Heart left ventricle (tissue), 13 donors: ENCODE measurements at regions not wholly inside any gene's neighbourhood (a gene's known extent, or its start where the extent isn't known, plus 50 kb on each side); places are given as distances from the start of the nearest gene placed in this dataset.

Experiments used
- POLR2A ChIP-seq, 2 donors: fragments of 450-650 bp; IDR thresholded peaks; one replicate each; pipeline ENCODE4 v1.6.1; 2017; ENCODE audit warnings: antibody characterized with exemption in 2 of 2, mild to moderate bottlenecking in 2 of 2, moderate library complexity in 2 of 2
- TF ChIP-seq, protein P1 (sequence below), 12 donors: fragments of 200-600 bp; sonication (generic) in 4 of 12; IDR thresholded peaks; one replicate each; pipeline versions ENCODE4 v1.5.0 to v1.8.0; 2018 to 2022; ENCODE audit warnings: antibody characterized with exemption in 12 of 12, mild to moderate bottlenecking in 5 of 12
- donor health status: ischemic (EF 13 %, LVEDD 7.1; RV severe dilation, severe dysfunction).
- donor health status: DM: no; HTN: yes; CAD: no.
- donor health status: DM: no; HTN: no; CAD: no.
- donor health status: ischemic (EF 25% LVEDD 6.9; RV normal size, moderate dysfunction).
- donor health status: ischemic (EF 25% LVEDD 5.7; RV mildly dilated, moderate dysfunction).
- donor health status: ischemic (EF 35%, LVEDD 5.7; RV mildly dilated, moderate dysfunction).
- donor health status: nonischemic (EF 11% LVEDD 7.7; RV severe dilation, severe dysfunction).
- donor health status: DM: yes; HTN: yes; CAD: no.
- donor health status: PGD.
- donor health status: ischemic (EF 29% LVEDD 5.4; RV normal size, mild dysfunction).
- donor health status: nonischemic (EF 23%, LVEDD 6.1; RV moderate dilation, normal function).

DNA sequence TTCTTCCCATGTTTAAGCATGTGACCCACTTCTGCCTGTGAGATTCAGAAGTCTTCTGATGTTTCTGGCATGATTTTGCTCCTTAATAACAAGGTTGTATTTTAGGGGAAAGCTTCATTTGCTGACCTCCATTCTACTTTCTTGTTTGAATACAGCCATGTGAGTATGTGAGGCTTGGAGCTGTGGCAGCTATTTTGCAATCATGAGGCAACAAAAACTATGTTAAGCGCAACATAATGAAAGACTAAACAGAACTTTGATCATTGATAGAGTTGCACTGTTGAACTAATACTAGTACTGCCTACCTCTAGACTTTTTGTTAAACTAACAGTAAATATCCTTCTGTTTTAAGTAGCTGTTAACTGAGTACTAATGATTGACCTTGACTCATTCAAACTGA is 203.8 kb upstream of the FAM3C start:
- no peak for TF ChIP-seq POLR2A (IDR thresholded peaks at IDR 0.05)
- TF ChIP-seq, protein P1, sequence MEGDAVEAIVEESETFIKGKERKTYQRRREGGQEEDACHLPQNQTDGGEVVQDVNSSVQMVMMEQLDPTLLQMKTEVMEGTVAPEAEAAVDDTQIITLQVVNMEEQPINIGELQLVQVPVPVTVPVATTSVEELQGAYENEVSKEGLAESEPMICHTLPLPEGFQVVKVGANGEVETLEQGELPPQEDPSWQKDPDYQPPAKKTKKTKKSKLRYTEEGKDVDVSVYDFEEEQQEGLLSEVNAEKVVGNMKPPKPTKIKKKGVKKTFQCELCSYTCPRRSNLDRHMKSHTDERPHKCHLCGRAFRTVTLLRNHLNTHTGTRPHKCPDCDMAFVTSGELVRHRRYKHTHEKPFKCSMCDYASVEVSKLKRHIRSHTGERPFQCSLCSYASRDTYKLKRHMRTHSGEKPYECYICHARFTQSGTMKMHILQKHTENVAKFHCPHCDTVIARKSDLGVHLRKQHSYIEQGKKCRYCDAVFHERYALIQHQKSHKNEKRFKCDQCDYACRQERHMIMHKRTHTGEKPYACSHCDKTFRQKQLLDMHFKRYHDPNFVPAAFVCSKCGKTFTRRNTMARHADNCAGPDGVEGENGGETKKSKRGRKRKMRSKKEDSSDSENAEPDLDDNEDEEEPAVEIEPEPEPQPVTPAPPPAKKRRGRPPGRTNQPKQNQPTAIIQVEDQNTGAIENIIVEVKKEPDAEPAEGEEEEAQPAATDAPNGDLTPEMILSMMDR (IDR thresholded peaks at IDR 0.05), result no peak
